ENCODE measurements at regions not wholly inside any gene's neighbourhood (a gene's known extent, or its start where the extent isn't known, plus 50 kb on each side); places are given as distances from the start of the nearest gene placed in this dataset.
"Not testable (repeated sequence)": the region's sequence is repeated elsewhere in the genome, so short reads cannot be mapped to it uniquely, and the experiment has no call there.

GRCh38 chr20:47907031-47907675 is 121.9 kb upstream of the SULF2 start:
- H3K27ac ChIP-seq: no peak overlapping the region; the same call in 1 of the 2 replicates
- no peaks in the 10 kb centered on the region for H3K36me3 ChIP-seq
- DNase-seq: no peak
- no peaks in the 10 kb centered on the region for H3K9me3 ChIP-seq (ENCODE audit: severe bottlenecking)
- no peak for TF ChIP-seq CTCF (IDR thresholded peaks at IDR 0.05; ENCODE audit: low read depth, low read length)
- H3K4me3 ChIP-seq (ENCODE audit: low read depth, low read length): no peak overlapping the region
- no peaks in the 10 kb centered on the region for H3K27me3 ChIP-seq (ENCODE audit: insufficient read depth, low read depth, severe bottlenecking)

GRCh38 chr20:47906348-47906660 is 121.0 kb upstream of the SULF2 start:
- H3K9me3 ChIP-seq (ENCODE audit: severe bottlenecking): no peaks in the 10 kb centered on the region
- H3K27me3 ChIP-seq (ENCODE audit: insufficient read depth, low read depth, severe bottlenecking): no peaks in the 10 kb centered on the region
- peak overlapping the region; percentile 18 for H3K4me3 ChIP-seq (ENCODE audit: low read depth, low read length)
- no peaks in the 10 kb centered on the region for H3K36me3 ChIP-seq
- DNase-seq: no peak
- TF ChIP-seq CTCF (IDR thresholded peaks at IDR 0.05; ENCODE audit: low read depth, low read length): no peak
- H3K27ac ChIP-seq: peak overlapping the region; percentile 76

GRCh38 chr20:47905628-47906347 is 120.5 kb upstream of the SULF2 start:
- no peak for TF ChIP-seq CTCF (IDR thresholded peaks at IDR 0.05; ENCODE audit: low read depth, low read length)
- Histone ChIP-seq H3K36me3 (no peaks in the 10 kb centered on the region), H3K27ac (peak overlapping the region; percentile 76), H3K27me3 (ENCODE audit: insufficient read depth, low read depth, severe bottlenecking) (no peaks in the 10 kb centered on the region), H3K4me3 (ENCODE audit: low read depth, low read length) (peak overlapping the region; percentile 18), H3K9me3 (ENCODE audit: severe bottlenecking) (no peaks in the 10 kb centered on the region)
- peak; percentile 91 for DNase-seq

GRCh38 chr20:47903009-47903408 is 117.7 kb upstream of the SULF2 start:
- not testable (repeated sequence) for H3K36me3 ChIP-seq; H3K27ac ChIP-seq; H3K4me3 ChIP-seq (ENCODE audit: low read depth, low read length); DNase-seq; H3K27me3 ChIP-seq (ENCODE audit: insufficient read depth, low read depth, severe bottlenecking); H3K9me3 ChIP-seq (ENCODE audit: severe bottlenecking)

- not testable (repeated sequence) for H3K27me3 ChIP-seq (ENCODE audit: insufficient read depth, low read depth, severe bottlenecking); DNase-seq; H3K9me3 ChIP-seq (ENCODE audit: severe bottlenecking); H3K4me3 ChIP-seq (ENCODE audit: low read depth, low read length); H3K27ac ChIP-seq; H3K36me3 ChIP-seq
Measured at GRCh38 chr20:47899313-47899712, 114.0 kb upstream of the SULF2 start.

GRCh38 chr20:47897461-47897860 is 112.2 kb upstream of the SULF2 start:
- H3K4me3 ChIP-seq (ENCODE audit: low read depth, low read length): no peak overlapping the region
- H3K27ac ChIP-seq: no peak overlapping the region
- no peaks in the 10 kb centered on the region for H3K9me3 ChIP-seq (ENCODE audit: severe bottlenecking)
- no peak for TF ChIP-seq CTCF (IDR thresholded peaks at IDR 0.05; ENCODE audit: low read depth, low read length)
- H3K27me3 ChIP-seq (ENCODE audit: insufficient read depth, low read depth, severe bottlenecking): no peaks in the 10 kb centered on the region
- H3K36me3 ChIP-seq: no peaks in the 10 kb centered on the region
- DNase-seq: no peak

- H3K27me3 ChIP-seq (ENCODE audit: insufficient read depth, low read depth, severe bottlenecking); H3K9me3 ChIP-seq (ENCODE audit: severe bottlenecking); H3K27ac ChIP-seq; DNase-seq; H3K4me3 ChIP-seq (ENCODE audit: low read depth, low read length); H3K36me3 ChIP-seq: not testable (repeated sequence)
Measured at GRCh38 chr20:47892681-47893080, 107.4 kb upstream of the SULF2 start.

- H3K36me3 ChIP-seq; DNase-seq; H3K27me3 ChIP-seq (ENCODE audit: insufficient read depth, low read depth, severe bottlenecking); H3K9me3 ChIP-seq (ENCODE audit: severe bottlenecking); H3K27ac ChIP-seq; H3K4me3 ChIP-seq (ENCODE audit: low read depth, low read length): not testable (repeated sequence)
Measured at GRCh38 chr20:47890708-47891107, 105.4 kb upstream of the SULF2 start.

GRCh38 chr20:47889751-47890150 is 104.5 kb upstream of the SULF2 start:
- not testable (repeated sequence) for H3K4me3 ChIP-seq (ENCODE audit: low read depth, low read length); H3K9me3 ChIP-seq (ENCODE audit: severe bottlenecking)

More at GRCh38 chr20:47889751-47890150, 104.5 kb upstream of the SULF2 start:
- not testable (repeated sequence) for DNase-seq; H3K27ac ChIP-seq; H3K27me3 ChIP-seq (ENCODE audit: insufficient read depth, low read depth, severe bottlenecking); H3K36me3 ChIP-seq

Measured in WERI-Rb-1 (cell line).